HG02763 (cell line): ENCODE measurements at regions not wholly inside any gene's neighbourhood (a gene's known extent, or its start where the extent isn't known, plus 50 kb on each side); places are given as distances from the start of the nearest gene placed in this dataset.

ENCODE experiments used
- ATAC-seq: cut with Tn5 transposase; IDR thresholded peaks from one replicate; pipeline ENCODE4 v1.9.1; 2021; ENCODE audit warnings: mild to moderate bottlenecking, moderate library complexity; ENCODE audit not compliant: unreplicated experiment

GRCh38 chr13:85742355-85742754 lies 56.9 kb downstream of the SLITRK6 start:
- ATAC-seq = no peak

- ATAC-seq = no peak
Measured at GRCh38 chr13:85741017-85741416, 58.2 kb downstream of the SLITRK6 start.

- ATAC-seq = no peak
Measured at GRCh38 chr13:85738696-85739320, 60.4 kb downstream of the SLITRK6 start.

- ATAC-seq = no peak
Measured at GRCh38 chr13:85737952-85738351, 61.3 kb downstream of the SLITRK6 start.

GRCh38 chr13:85729296-85729695 lies 69.9 kb downstream of the SLITRK6 start:
- no peak for ATAC-seq

GRCh38 chr13:85728811-85729210 lies 70.4 kb downstream of the SLITRK6 start:
- no peak for ATAC-seq

DNA sequence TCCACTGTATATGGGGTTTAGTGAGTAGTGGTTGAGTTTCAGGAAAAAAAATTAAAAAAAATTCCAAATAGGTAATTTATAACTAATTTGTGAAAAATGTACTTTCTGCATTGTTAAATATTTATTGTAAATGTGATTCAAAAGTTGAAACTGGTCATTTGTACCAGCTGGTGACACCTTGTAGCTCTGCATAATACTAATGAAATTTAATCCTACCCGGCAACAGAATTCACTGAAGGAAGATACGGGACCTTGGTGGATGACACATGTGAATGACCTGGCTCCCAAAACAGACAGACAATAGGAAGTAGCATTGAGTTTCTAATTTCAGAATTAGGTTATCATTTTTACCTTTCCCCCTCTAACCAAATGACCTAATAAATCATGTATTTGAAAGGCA lies 73.8 kb downstream of the SLITRK6 start:
- no peak for ATAC-seq

DNA sequence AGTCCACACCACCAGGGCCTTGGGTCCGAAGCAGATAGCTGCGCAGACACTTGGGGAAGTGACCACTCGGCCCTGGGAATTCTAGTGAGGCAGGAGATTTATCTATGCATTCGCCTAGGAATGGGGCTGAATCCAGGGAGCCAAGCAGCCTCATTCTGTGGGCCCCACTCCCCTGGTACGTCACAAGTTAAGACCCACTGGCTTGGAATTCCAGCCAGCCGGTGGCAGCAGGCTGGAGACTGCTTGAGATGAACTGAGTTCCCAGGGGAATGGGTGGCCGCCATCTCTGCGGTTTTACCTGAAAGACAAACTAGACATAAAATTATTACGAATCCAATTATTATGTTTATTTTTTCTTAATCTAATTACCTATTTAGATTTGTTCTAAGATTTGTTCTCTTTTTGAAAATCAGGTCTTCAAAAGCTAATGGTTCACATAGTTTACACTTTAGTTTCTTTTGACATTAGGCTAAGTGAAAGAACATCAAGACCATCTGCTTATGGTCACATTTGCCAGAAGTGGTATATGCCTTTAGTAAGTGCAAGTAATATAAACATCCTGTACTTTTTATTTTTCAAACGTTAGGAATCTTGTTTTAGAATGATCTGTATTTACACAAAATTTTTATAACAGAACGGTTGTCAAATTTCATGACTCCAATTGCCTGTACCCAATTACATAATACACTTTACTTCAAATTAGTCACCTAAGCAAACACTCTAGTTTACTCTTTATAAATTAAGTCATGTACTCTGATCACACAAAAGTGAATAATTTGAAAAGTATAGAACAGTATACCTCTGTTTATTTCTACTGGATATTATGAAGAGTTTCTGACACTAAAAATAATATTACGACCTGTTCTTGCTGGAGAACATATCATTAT lies 74.4 kb downstream of the SLITRK6 start:
- no peak for ATAC-seq

DNA sequence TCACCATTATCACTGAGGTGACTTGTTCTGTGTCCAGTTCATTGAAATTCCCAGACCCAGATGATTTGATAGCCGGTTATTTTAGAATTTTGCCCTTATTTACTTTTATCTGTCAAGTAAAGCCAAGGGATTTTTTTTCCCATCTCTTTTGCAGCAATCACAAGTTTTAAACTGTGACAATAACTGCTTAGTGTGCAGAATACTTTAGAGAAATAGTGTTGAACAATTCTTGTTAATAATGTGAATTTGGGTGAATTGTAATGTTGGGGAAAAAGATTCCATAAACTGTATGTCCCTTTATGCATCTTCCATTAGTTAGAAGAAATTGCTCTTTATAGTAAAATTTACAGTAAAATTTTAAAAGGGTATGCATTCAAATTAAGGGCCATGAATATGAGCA lies 79.5 kb downstream of the SLITRK6 start:
- no peak for ATAC-seq

GRCh38 chr13:85717921-85718320 lies 81.3 kb downstream of the SLITRK6 start:
- no peak for ATAC-seq

GRCh38 chr13:85710545-85710944 lies 88.7 kb downstream of the SLITRK6 start:
- ATAC-seq = no peak

DNA sequence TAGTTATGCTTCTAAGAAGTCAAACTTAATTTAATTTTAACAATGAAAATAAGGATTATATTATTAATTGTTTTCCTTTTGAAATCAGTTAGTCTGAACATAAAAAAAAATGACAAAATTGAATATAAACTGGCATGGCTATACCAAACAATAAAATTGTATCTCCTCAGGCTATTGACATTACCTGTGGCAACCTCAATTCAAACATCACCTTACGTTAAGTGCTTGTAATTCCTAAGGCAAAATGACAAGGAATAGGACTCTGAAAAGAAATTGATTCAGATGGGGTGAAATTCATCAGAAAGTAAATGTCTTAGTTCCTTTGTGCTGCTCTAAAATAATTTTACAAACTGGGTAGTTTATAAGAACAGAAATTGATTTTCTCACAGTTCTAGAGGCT lies 89.5 kb downstream of the SLITRK6 start:
- ATAC-seq = no peak

GRCh38 chr13:85709072-85709471 lies 90.1 kb downstream of the SLITRK6 start:
- no peak for ATAC-seq

- ATAC-seq = no peak
Measured at GRCh38 chr13:85700906-85701305, 98.3 kb downstream of the SLITRK6 start.

DNA sequence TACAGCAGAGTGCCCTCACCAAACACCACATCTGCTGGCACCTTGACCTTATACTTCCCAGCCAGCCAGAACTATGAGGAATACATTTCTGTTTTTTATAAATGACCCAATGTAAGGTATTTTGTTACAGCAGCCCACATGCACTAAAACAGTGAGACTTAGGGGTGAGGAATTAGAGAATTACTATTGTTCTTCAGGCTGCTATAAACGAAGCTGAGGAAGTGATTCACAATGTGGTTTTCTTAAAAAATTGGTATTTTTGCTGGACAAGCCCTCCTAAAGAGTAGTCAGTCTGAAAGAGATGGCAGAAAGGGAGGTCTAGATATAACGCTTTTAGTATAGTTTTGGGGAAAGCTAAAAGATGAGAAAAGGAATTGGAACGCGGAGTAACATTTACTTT lies 101.0 kb downstream of the SLITRK6 start:
- no peak for ATAC-seq

DNA sequence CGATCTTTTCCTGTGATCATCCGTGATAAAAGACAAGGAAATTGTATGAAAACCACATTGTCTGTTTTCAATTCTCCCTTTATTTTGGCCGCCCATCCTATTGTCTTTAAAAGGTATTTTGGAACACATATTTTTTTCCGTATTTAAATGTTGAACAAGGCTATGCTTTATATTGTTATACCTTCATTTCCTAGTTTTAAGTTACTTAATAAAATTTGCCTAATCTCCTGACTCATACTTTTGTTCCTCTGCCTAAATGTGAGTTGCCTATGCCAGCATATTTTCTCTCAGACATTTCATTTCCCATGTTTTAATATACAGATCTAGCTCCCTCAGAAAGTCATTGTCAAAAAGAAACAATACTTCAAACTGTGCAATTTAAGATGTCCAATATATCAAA lies 104.2 kb downstream of the SLITRK6 start:
- ATAC-seq = no peak

- ATAC-seq = no peak
Measured at GRCh38 chr13:85693889-85694511, 105.2 kb downstream of the SLITRK6 start.

GRCh38 chr13:85690368-85690767 lies 108.9 kb downstream of the SLITRK6 start:
- no peak for ATAC-seq

DNA sequence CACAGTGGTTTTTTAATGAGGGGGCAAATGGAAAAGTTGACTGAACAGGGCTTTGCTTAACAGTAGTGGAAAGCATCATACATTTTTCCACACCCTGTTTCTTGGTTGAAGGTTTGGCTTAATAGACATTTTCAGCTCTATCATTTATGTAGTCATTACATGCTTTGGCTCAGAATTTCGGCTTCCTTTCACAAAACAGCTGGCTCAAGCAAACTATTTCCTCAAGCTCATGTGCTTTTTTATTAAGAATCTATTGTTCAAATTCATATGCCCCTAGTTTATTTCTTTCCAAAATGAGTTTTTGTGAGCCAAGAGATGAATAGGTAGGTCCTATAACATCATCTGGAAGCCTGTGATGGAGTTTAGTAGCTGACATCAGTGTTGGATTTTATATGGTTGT lies 113.8 kb downstream of the SLITRK6 start:
- ATAC-seq = no peak

DNA sequence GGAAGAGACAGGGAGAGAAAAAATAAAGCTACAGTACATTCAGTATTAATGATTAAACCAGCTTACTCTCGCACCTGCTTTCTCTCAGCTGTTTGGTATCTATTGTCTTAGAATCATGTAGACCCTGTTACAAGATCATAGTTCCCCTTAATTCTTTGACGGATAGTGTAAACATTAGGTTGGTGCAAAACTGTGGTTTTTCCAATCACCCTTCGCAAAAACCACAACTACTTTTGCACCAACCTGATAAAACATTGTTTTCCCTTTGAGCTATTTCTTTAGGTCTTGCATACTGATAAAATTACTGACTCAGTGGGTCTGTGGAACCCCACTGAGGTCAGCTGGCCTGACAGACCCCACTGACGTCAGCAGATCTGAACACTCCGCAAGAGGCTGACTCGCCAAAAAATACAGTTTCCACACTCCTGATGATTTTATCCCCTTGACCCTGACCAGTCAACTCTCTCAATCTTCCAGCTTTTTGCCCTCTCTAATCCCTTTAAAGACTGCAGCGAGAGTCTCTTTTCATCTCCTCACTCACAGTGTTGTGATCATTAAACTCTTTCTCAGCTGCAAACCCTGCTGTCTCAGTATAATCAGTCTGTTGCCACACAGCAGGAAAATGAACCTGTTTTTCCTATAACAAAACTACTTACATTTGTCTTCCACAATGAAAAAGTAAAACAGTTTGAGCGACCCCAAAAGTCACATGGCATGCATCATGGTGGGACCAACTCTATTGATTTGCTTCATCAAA lies 123.9 kb downstream of the SLITRK6 start:
- no peak for ATAC-seq

- no peak for ATAC-seq
Measured at GRCh38 chr13:85671336-85671735, 127.9 kb downstream of the SLITRK6 start.
